ENCODE measurements at regions not wholly inside any gene's neighbourhood (a gene's known extent, or its start where the extent isn't known, plus 50 kb on each side); places are given as distances from the start of the nearest gene placed in this dataset.

- no peak for TF ChIP-seq CTCF (IDR thresholded peaks at IDR 0.05)
- TF ChIP-seq POLR2A (IDR thresholded peaks at IDR 0.05), result no peak
- TF ChIP-seq POLR2AphosphoS5 (IDR thresholded peaks at IDR 0.05), result no peak
These were observed 136.2 kb upstream of the DUSP10 start for GRCh38 chr1:221878134-221878533.

Data from sigmoid colon (tissue), 4 donors.